Naive thymus-derived CD8-positive, alpha-beta T cell (primary cell): ENCODE measurements at regions not wholly inside any gene's neighbourhood (a gene's known extent, or its start where the extent isn't known, plus 50 kb on each side); places are given as distances from the start of the nearest gene placed in this dataset.
"Not testable (repeated sequence)": the region's sequence is repeated elsewhere in the genome, so short reads cannot be mapped to it uniquely, and the experiment has no call there.

ENCODE experiments used
- ATAC-seq, 2 donors: fragments of 150-1000 bp; cut with Tn5 transposase in 1 of 2; sonication (Bioruptor Pico), chemical (Tn5 transposase) in 1 of 2; 1 replicate in 1 of 2; 2 replicates in 1 of 2; pipeline ENCODE4 v1.10.0; 2021; ENCODE audit warnings: mild to moderate bottlenecking in 2 of 2, moderate library complexity in 2 of 2
- POLR2A ChIA-PET: fragments of 350-600 bp; sonication (Branson Sonifier 250); formaldehyde crosslinking; loops from one replicate; lab custom pipeline; 2021; ENCODE audit warnings: antibody characterized with exemption; lab: Charles Lee
- DNase-seq, 10 donors: peaks; one replicate each; pipeline versions ENCODE4 v3.0.0 to v3.0.0-alpha.2; 2020 to 2022
- H3K27ac Mint-ChIP-seq, 10 donors: one replicate each; pipeline ENCODE4 v1.8.0; 2020 to 2022; ENCODE audit warnings: mild to moderate bottlenecking in 10 of 10, mixed read lengths in 10 of 10, moderate library complexity in 4 of 10, inconsistent platforms in 1 of 10
- H3K27me3 Mint-ChIP-seq, 5 donors: one replicate each; pipeline ENCODE4 v1.8.0; 2021 to 2022; ENCODE audit warnings: mixed read lengths in 5 of 5
- H3K36me3 Mint-ChIP-seq, 3 donors: one replicate each; pipeline ENCODE4 v1.8.0; 2020 to 2022; ENCODE audit warnings: mixed read lengths in 3 of 3, mild to moderate bottlenecking in 2 of 3, inconsistent platforms in 1 of 3
- H3K4me1 Mint-ChIP-seq, 4 donors: one replicate each; pipeline ENCODE4 v1.8.0; 2021 to 2022; ENCODE audit warnings: mixed read lengths in 4 of 4
- H3K4me3 Mint-ChIP-seq, 10 donors: one replicate each; pipeline ENCODE4 v1.8.0; 2020 to 2022; ENCODE audit warnings: mild to moderate bottlenecking in 10 of 10, mixed read lengths in 10 of 10, moderate library complexity in 6 of 10, inconsistent platforms in 1 of 10
- H3K9me3 Mint-ChIP-seq, 9 donors: one replicate each; pipeline ENCODE4 v1.8.0; 2020 to 2022; ENCODE audit warnings: mixed read lengths in 9 of 9, mild to moderate bottlenecking in 3 of 9, inconsistent platforms in 1 of 9, moderate library complexity in 1 of 9

DNA sequence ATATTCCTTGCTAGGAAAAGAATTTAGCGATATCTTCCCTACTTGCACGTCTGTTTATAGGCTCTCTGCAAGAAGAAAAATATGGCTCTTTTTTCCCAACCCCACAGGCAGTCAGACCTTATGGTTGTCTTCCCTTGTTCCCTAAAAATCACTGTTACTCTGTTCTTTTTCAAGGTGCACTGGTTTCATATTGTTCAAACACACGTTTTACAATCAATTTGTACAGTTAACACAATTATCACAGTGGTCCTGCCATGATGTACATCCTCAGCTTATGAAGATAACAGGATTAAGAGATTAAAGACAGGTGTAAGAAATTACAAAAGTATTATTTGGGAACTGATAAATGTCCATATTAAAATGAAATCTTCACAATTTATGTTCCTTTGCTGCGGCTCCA, 51.7 kb upstream of the MORC3 start:
- H3K27me3 Mint-ChIP-seq, POLR2A ChIA-PET, H3K4me3 Mint-ChIP-seq, DNase-seq, H3K27ac Mint-ChIP-seq, ATAC-seq, H3K4me1 Mint-ChIP-seq, H3K9me3 Mint-ChIP-seq: not testable (repeated sequence)
- peaks cover 0 to 44% (median 23%) of the 10 kb centered on the region in 3 donors for H3K36me3 Mint-ChIP-seq
